ENCODE measurements at regions not wholly inside any gene's neighbourhood (a gene's known extent, or its start where the extent isn't known, plus 50 kb on each side); places are given as distances from the start of the nearest gene placed in this dataset.
"Not testable (repeated sequence)": the region's sequence is repeated elsewhere in the genome, so short reads cannot be mapped to it uniquely, and the experiment has no call there.

DNA sequence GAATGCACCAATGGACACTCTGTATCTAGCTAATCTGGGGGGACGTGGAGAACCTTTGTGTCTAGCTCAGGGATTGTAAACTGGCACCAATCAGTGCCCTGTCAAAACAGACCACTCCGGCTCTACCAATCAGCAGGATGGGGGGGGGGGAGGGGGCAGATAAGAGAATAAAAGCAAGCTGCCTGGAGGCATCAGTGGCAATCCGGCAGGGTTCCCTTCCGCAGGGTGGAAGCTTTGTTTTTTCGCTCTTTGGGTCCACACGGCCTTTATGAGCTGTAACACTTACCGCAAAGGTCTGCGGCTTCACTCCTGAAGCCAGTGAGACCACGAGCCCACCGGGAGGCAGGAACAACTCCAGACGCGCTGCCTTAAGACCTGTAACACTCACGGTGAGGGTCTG, 827.1 kb downstream of the PLOD2 start:
- DNase-seq: no peak

DNA sequence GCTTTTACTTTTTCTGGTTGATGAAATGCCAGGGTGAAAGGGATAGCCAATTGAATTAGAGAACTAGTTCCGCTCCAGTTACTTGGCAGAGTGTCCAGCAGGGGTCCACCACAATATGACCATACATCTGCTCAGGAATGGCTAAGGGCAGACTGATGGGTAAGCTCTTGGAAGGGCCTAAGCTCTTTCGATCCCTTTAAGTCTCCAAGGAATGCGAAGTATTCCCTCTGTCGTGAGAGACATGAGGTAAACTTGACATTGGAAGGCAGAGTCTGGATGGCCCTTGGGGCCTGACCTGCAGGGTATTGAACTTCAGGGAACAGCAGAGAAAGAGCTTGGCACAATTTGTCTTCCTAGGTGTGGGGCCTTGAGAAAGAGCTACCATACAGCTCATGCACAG, 805.8 kb downstream of the PLOD2 start:
- DNase-seq: no peak

DNA sequence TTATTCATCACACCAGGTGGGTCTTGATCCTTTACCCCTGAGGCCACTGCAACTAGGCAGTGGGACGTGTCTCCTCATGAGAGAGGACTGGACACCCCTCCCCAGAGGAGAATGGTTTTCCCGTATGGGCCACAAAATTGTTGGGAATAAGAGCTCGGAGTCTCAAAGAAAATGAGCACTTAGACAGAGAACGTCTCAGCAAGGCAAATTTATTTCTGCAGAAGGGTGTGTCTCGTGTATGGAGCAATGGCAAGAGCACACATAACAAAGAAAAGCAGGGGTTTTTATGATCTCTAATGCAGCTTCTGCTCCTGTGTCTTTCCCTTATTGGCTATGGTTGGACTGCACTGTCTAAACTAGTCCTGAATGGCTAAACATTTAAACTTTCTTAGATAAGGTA, 803.5 kb downstream of the PLOD2 start:
- no peak for DNase-seq

DNA sequence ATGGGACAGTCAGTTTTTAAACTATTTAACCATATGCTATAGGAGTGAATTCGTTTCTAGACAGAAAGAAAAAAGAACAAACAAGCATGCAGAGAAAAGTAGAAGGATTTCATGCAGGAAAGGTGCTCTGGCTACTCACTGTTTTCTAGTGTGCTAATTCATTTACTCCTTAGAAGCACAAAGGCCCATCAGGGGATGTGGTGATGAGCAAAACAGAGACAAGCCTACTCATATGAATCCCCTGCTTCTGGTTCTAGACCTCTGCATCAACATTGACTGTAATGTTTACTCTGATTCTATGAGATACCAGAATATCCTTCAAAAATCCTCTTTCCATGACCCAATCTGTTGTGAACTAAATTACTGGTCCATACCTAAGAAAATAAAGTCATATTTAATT, 801.9 kb downstream of the PLOD2 start:
- no peak for DNase-seq

DNA sequence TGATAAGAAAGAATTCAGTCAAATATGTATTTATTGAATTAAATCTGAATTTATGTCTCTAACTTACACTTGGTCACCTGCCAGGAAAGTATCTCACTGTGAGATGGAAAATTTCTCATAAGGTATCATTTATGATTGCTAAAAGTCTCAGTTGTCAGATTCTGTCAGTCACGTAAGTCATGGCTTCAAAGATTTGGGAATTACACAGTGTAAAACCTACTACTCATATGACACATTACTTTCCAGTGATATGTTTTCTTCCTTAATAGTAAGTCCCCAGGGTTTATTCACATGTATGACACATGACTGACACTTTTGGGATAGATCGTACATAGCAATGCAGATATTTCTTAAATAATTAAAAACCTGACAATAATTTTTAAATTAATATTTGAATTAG, 792.2 kb downstream of the PLOD2 start:
- DNase-seq: no peak

DNA sequence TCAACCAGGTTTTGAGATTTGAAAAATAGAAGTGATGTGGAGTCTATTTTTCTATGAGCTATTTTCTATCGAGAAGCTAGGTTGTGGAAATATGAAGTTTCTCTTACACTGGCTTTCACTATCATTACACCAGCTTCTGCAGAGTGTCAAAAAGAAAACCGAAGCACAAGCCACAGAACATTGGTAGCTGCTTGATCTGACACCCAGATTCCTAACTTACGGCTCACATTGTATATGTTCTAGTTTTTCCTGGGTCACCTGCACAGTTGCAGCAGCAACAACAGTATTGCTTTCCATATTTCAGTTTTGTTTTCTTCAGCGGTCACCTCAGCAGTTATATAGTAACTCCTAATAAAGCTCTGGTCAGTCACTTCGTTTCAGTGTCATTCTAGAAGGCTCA, 790.1 kb downstream of the PLOD2 start:
- no peak for DNase-seq

DNA sequence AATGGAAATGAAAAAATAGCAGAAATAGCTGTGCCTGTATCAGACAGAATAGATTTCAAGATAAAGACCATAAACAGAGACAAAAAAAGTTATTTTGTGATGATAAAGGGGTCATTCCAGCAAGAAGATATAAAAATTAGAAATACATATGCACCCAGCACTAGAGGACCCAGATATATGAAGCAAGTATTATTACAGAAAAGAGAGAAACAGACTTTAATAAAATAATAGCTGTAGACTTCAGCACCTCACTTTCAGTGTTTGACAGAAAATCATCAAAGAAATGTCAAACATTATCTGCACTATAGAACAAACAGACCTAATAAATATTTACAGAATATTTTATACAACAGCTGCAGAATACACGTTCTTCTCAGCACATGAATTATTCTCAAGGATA, 783.7 kb downstream of the PLOD2 start:
- DNase-seq: no peak

DNA sequence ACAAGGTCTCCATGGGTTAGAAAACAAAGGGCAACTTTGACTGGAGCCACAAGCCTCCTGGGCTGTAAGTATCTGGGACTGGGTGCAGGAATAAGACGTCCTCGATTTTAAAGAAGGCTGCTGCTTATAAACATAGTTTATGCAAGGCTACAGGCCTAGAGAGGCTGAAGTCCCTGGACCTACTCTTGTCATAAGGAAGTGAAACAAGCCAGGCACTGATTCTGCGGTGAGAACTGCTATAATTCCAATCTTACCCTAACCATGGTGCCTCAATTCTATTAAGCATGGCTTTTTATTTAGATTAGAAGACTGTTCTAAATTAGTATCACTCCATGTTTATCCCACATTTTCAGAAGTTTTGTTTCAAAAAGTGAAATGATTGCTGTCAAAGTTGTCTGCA, 777.6 kb downstream of the PLOD2 start:
- DNase-seq: no peak

DNA sequence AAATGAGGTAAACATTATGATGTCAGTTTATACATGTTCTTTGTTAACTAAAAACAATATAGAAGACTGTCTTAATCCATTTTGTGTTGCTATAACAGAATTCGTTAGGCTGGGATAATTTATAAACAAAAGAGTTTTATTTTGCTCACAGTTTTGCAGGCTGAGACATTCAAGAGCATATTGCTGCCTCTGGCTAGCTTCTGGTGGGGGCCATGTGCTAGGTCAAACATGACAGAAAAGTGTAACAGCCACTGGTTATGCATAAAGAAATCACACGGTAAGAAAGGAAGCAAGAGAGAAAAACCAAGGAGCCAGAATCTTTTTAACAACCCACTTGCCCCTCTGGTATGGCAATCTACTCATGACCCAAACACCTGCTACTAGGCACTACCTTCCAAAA, 776.7 kb downstream of the PLOD2 start:
- no peak for DNase-seq

DNA sequence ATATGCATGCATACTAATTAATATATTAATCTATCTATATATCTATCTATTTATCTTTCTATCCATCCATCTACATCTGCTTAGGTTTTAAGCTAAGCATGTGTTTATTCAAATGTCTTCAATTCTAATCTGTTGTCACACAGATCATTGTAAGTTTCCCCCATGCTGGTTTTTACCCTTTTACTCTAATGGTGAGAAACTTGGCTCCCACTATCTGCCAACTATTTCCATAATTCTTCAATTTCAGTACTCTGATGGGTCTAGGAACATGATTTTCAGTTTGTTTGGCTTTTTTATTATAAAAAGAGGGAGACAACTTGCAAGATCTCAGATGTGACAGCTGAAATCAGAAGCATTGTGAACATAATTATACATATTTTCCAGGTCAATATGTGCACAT, 773.8 kb downstream of the PLOD2 start:
- DNase-seq: no peak

DNA sequence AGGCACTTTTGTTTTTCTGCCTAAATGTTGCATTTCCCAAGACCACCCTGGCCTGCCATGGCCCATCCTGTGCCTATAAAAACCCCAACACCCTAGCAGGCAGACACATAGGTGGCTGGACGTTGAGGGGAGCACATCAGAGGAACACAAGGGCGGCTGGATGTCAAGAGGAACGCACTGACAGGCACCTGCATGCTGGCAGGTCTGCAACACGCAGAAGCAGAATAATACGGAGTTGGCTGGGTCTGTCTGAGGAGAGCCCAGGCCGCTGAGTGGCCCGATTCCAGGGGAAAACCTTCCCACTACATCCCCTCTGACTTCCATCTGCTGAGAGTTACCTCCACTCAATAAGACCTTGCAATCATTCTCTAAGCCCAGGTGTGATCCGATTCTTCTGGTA, 765.6 kb downstream of the PLOD2 start:
- DNase-seq: no peak

DNA sequence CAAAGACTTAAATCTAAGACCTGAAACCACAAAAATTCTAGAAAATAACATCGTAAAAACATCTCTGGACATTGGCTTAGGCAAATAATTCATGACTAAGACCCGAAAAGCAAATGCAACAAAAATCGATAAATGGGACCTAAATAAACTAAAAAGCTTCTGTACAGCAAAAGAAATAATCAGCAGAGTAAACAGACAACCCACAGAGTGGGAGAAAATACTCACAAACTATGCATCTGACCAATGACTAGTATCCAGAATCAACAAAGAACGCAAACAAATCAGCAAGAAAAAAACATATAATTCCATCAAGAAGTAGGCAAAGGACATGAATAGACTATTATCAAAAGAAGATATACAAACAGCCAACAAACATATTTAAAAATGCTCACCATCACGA, 749.4 kb downstream of the PLOD2 start:
- no peak for DNase-seq

DNA sequence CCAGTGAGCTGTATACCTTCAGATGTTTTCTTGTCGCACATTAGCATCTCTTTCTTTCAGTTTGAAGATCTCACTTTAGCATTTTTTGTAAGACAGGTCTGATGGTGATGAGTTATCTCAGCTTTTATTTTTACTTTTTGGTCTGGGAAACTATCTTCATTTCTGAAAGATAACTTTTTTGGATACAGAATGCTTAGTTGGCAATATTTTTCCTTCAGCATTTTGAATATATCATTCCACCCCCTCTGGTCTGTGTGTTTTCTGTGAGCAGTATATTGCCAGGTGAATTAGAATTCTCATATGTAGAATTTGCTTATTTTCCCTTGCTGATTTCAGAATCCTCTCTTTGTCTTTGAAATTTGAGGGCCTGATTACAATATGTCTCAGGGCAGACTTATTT, 743.3 kb downstream of the PLOD2 start:
- no peak for DNase-seq

DNA sequence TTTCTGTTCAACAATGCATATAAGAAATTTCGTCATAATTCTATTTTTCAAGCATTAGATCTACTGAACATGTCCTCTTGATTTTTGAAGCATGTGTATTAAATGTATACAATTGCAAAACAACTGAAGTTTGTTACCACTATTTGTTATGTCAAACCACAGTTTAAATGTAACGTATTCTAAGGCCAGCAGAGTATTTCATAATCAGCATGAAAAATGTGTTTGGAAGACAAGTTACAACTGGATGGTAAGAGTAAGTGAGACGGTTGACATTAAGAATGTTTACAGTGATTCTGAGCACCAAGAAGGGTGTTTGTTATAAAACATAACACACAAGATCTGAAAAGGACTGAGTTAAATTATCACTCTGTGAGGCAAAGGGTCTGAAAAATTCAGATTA, 738.4 kb downstream of the PLOD2 start:
- DNase-seq: no peak

DNA sequence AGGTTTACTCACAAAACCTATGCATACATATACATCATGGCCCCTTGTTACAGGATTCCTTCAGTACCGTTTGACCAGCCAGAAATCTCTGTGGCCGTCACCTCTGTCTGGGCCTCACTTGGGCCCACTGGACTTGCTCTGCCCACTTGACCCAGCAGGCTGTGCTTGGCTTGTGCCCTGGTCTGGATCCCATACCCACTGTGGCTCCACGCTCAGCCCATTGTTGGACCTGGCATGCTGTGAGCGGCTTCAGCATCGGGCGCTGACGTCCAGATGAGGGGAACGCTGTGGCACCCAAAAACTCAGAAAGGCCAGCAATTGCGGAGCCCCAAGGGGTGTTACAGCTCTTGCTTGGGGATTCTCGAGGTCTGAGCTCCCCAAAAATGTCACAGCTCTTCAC, 733.6 kb downstream of the PLOD2 start:
- DNase-seq: no peak

DNA sequence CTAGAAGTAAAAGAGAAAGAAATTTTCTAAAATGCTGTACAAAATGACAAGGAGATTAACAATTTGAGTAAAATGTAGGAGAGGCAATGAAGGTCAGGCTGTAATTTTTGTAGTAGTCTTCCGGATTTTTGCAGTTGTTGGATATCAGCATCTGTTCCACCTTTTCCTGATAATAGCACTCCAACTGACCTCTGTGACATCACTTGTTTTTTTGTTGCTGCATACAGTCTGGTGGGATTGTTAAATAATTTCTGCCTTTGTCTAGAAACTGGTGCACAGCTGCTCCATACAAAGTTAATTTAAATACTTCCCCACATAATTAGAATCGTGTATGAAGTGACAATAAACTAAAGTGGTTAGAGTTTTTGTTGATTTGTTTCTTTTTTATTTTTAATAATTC, 731.4 kb downstream of the PLOD2 start:
- no peak for DNase-seq

DNA sequence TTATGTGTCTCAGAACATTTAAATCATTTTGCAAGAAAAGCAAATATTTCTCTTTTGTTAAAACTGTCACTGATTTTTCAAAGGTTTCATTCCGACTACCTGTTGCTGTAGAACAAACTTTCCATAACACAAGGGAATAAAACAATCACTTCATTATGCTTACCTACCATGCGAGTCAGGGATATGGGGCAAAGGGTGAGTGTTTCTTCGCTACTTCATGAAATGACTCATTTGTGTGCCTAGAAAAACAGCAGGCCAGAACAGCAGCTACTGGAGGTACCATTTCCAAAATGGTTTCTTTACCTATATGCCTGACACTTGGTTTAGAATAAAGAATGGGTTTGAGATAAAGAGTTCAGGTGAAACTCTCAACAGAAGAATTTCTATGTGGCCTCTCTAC, 712.5 kb downstream of the PLOD2 start:
- no peak for DNase-seq

DNA sequence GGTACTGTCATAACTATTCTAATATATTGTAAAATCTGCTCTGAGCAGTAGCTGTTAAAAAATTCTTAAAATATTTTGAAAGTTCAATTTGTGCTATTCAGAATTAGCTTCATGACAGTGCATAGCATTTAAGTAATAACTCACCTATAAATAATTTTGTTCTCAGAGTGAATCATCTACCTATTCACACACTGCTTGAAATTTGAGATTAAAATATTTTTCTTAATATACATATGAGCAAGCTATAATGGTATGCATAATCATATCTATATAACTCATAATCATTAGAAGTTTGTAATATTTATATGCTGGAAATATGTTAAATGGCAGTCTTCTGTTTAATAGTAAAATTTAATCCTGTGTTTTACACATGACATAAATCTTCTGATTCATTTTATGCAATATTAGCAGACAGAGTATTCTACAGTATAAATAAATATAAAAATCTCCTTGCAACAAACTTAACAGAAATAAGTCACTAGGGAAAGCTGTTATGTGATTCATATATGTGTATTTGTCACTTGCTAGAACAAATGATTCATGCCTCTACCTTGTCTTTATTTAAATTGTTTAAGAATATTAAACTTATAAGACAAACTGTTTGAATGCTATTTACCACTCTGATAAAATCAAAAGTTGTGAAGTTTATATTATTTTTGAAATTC, 710.8 kb downstream of the PLOD2 start:
- DNase-seq: no peak

DNA sequence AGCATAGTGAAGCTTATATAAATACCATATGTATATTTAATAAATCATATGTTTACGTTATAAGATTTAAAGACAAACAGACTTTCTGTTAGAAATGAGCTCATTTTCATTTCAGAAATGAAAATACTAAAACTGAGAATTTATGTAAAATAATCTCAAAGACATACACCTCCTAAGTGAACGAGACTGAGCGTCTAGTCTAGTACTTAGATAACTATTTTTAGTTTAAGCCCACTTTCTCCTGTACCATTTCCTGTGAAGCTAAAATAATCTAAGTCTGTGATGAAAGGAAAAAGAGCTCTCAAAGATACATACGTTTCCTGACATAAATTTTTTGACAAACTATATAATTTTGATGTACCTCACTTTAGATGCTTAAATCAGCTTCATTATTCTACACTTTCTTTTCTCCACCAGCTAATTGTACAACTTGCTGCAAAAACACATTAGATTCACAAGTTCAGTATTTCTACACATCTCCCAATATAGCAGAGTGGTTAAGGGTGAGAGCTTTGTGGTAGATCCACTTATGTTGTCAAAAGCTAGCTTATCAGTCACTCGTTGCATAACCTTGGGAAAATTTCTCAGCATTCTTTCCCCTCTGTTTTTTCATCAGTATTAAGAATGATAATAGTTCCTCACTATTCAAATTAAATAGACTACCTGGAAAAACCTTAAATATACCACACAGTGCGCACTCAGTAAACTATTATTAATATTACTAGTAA, 703.0 kb downstream of the PLOD2 start:
- DNase-seq: no peak

DNA sequence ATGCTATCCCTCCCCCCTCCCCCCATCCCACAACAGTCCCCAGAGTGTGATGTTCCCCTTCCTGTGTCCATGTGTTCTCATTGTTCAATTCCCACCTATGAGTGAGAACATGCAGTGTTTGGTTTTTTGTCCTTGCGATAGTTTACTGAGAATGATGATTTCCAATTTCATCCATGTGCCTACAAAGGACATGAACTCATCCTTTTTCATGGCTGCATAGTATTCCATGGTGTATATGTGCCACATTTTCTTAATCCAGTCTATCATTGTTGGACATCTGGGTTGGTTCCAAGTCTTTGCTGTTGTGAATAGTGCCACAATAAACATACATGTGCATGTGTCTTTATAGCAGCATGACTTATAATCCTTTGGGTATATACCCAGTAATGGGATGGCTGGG, 701.3 kb downstream of the PLOD2 start:
- DNase-seq: not testable (repeated sequence)

DNA sequence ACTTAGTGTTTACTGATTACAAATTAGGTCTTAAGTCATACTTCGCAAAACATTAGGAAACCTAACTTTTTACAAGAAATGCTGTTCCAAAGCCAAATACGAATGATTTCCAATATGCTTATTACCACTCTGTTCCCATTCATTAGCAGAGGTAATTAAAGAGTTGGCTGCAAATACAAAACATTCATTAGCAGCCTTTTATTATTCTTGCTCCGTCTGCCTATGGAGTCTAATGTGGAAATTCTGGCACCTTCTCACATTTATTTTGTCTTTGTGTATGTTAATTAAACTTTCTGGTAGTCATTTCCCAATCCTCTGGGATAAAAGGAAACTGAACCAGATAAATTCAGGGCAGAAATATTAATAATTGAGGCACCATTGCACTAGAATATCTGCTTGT, 689.0 kb downstream of the PLOD2 start:
- no peak for DNase-seq

DNA sequence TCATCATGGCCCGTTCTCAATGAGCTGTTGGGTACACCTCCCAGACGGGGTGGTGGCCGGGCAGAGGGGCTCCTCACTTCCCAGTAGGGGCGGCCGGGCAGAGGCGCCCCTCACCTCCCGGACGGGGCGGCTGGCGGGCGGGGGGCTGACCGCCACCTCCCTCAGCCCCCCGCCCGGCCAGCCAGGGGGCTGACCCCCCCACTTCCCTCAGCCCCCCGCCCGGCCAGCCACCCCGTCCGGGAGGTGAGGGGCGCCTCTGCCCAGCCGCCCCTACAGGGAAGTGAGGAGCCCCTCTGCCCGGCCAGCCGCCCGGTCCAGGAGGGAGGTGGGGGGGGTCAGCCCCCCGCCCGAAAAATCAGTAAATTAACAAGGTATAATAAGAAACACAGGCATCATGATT, 678.2 kb downstream of the PLOD2 start:
- DNase-seq: not testable (repeated sequence)

DNA sequence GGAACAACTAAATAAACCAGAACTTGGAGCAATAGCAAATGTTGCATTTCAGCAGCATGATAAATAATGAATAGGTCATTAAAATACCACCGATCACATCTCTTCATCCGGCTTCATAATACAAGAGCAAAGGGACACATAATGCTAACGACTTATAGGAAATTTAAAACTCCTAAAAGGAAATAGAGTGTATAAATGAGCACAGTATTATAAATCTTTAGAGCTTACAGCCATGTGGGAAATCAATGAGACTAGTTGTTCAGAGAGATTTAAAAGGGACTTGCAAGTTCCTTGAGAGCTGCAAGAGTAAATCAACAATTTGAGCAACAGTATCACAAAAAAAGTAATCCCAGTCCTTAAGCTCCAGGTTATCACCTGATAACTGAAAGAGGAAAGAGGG, 677.0 kb downstream of the PLOD2 start:
- DNase-seq: no peak

DNA sequence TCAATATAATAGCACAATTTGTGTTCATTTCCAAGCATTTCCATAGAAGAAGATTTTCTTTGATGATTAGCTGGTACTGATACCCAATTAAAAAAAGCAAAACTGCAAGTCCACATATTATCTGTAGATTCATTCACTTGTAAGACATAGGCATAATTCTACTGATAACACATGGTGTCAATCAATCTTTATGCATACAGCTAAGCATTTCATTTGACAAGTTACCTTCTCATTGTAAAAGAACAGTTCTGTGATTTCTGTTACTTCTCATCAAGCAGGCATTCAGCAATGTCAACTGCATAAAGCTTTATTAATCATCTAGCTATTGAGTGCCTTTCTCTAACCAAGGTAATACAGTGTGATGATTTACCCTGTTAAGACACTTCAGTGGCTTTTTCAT, 672.0 kb downstream of the PLOD2 start:
- no peak for DNase-seq
